ENCODE measurements at regions not wholly inside any gene's neighbourhood (a gene's known extent, or its start where the extent isn't known, plus 50 kb on each side); places are given as distances from the start of the nearest gene placed in this dataset.

DNA sequence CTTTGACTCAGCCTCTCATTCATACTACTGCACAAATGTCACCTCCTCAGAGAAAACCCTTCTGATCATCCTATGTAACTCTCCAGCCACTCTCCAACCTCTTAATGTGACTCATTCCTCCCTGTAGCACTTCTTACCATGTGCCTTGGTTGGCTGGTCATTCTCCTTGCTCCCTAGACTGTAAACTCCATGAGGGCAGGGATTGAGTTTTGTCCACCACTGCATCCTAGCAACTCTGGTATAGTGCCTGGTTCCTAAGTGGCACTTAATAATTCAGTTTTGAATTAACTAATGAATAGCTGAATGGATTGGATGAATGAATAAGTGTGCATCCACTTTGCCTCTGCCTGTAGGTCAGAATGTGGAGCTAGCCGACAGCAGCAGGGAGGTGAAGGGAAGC, 202.5 kb upstream of the HES1 start:
- Histone ChIP-seq H3K36me3 (ENCODE audit: low read depth) (no peaks in the 10 kb centered on the region), H3K4me3 (no peak overlapping the region), H3K4me1 (ENCODE audit: low read depth) (no peaks in the 10 kb centered on the region), H3K9me3 (no peaks in the 10 kb centered on the region)
- no peak for ATAC-seq
- TF ChIP-seq, protein P1, sequence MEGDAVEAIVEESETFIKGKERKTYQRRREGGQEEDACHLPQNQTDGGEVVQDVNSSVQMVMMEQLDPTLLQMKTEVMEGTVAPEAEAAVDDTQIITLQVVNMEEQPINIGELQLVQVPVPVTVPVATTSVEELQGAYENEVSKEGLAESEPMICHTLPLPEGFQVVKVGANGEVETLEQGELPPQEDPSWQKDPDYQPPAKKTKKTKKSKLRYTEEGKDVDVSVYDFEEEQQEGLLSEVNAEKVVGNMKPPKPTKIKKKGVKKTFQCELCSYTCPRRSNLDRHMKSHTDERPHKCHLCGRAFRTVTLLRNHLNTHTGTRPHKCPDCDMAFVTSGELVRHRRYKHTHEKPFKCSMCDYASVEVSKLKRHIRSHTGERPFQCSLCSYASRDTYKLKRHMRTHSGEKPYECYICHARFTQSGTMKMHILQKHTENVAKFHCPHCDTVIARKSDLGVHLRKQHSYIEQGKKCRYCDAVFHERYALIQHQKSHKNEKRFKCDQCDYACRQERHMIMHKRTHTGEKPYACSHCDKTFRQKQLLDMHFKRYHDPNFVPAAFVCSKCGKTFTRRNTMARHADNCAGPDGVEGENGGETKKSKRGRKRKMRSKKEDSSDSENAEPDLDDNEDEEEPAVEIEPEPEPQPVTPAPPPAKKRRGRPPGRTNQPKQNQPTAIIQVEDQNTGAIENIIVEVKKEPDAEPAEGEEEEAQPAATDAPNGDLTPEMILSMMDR (IDR thresholded peaks at IDR 0.05), result no peak
- intact Hi-C loops (cut with DNase I, micrococcal nuclease), result no loop called here
- DNase-seq, result no peak

DNA sequence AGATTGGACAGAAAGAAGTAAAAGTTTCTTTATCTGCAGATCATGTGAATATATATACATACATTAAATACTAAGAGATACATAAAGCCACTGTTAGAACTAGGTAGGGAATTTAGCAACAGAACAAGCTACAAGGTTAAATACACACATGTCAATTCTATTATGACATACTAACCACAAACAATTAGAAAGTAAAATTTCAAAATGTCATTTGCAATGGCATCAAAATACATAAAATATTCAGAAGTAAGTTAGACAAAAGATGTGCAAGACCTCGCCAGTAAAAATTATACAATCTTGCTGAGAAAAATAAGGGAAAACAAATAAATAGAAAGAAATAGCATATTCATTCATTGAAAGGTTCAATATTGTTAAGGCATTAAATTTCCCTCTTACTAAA, 200.0 kb upstream of the HES1 start:
- H3K4me1 ChIP-seq (ENCODE audit: low read depth), result no peaks in the 10 kb centered on the region
- intact Hi-C loops (cut with DNase I, micrococcal nuclease), result no loop called here
- no peaks in the 10 kb centered on the region for H3K36me3 ChIP-seq (ENCODE audit: low read depth)
- DNase-seq (no peak), ATAC-seq (no peak)
- H3K9me3 ChIP-seq, result no peaks in the 10 kb centered on the region
- TF ChIP-seq, protein P1 (IDR thresholded peaks at IDR 0.05), result no peak
- H3K4me3 ChIP-seq, result no peak overlapping the region

DNA sequence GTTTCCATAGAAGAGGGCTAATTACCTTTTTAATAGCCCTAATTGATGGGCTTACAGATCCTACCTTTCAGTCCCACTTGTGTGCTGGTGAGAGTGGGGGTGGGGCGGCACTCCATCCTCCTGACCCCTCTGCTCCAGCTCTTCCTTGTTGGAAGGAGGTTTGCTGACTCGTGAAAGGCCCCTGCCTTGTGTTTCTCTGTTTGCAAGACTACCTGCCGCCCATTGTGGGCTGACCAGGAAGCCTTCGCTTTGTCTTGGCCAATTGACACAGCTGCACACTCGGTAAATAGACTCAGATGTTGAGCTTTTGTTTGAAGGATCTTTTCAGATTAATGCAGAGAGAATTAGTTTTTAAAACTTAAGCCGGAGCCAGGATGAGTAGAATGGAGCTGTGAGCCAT, 197.3 kb upstream of the HES1 start:
- no peaks in the 10 kb centered on the region for H3K36me3 ChIP-seq (ENCODE audit: low read depth)
- intact Hi-C loops (cut with DNase I, micrococcal nuclease), result no loop called here
- no peaks in the 10 kb centered on the region for H3K4me1 ChIP-seq (ENCODE audit: low read depth)
- H3K9me3 ChIP-seq, result no peaks in the 10 kb centered on the region
- DNase-seq (no peak), ATAC-seq (no peak)
- TF ChIP-seq, protein P1 (IDR thresholded peaks at IDR 0.05), result no peak
- no peak overlapping the region for H3K4me3 ChIP-seq

DNA sequence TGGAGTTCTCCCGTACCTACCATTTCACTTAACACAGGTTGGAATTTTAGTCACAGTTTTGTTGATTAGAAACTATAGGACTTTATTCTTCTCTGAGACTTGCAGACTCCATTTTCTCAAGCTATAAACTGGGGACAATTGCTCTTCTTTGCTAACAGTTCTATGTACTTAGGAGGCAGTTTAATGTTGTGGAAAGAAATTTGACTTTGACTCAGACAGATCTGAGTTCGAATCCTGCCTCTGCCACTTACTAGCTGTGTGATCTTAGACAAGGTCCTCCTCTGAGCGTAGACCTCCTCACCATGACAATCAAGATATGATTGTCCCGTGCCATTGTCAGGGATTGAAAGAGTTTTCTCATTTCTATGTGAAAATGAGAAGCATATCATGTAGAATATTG, 196.4 kb upstream of the HES1 start:
- Histone ChIP-seq H3K36me3 (ENCODE audit: low read depth) (no peaks in the 10 kb centered on the region), H3K9me3 (no peaks in the 10 kb centered on the region), H3K4me3 (no peak overlapping the region), H3K4me1 (ENCODE audit: low read depth) (no peaks in the 10 kb centered on the region)
- ATAC-seq, result no peak
- no peak for DNase-seq
- intact Hi-C loops (cut with DNase I, micrococcal nuclease), result no loop called here
- TF ChIP-seq, protein P1 (IDR thresholded peaks at IDR 0.05), result no peak

DNA sequence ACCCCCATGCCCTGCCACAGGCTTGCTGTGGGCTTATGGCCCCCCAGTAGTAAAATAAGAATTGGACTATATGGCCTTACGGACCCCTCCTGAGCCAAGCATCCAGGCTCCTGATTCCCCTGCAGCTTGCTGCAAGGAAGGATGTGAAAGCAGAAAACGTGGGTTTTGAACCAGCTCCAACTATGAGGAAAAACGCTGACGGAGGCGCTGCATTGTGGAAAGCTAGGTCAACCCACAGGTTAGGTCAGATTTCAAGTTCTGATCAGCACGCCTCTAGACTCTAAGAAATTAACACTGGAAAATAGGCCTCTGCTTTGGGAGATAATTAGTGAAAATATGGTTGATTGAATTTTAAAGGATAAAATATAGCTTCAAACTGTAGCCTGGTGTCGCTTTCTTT, 195.4 kb upstream of the HES1 start:
- intact Hi-C loops (cut with DNase I, micrococcal nuclease), result loop anchor here in 1 of 2 donors (10.0 kb wide), 1 partner anchor 226 kb away; no protein-coding TSS in a partner anchor
- TF ChIP-seq, protein P1 (IDR thresholded peaks at IDR 0.05), result no peak
- DNase-seq, result no peak
- no peaks in the 10 kb centered on the region for H3K4me1 ChIP-seq (ENCODE audit: low read depth)
- ATAC-seq, result no peak
- H3K9me3 ChIP-seq, result no peaks in the 10 kb centered on the region
- H3K36me3 ChIP-seq (ENCODE audit: low read depth), result no peaks in the 10 kb centered on the region
- no peak overlapping the region for H3K4me3 ChIP-seq

DNA sequence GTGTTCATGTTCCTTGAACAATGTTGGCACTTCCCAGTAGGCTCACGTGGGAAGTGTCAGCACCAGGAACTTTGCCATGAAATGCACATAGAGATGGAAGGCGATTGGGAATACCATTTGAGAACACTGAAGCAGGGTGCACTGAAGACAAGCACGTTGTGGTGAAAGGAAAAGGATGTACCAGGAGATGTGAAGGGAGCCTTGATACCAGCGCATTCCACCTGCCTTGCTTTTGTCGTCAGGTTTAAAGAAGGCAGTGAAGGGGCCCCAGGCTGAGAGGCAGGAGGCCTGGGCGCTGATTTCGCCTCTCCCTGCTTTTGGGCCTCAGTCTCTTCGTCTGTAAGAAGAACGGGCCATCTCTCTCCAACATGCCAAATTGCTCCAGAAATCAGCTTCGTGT, 194.5 kb upstream of the HES1 start:
- Histone ChIP-seq H3K36me3 (ENCODE audit: low read depth) (no peaks in the 10 kb centered on the region), H3K4me3 (no peak overlapping the region), H3K4me1 (ENCODE audit: low read depth) (no peaks in the 10 kb centered on the region), H3K9me3 (no peaks in the 10 kb centered on the region)
- intact Hi-C loops (cut with DNase I, micrococcal nuclease), result loop anchor here in 1 of 2 donors (10.0 kb wide), 1 partner anchor 227 kb away; no protein-coding TSS in a partner anchor
- TF ChIP-seq, protein P1 (IDR thresholded peaks at IDR 0.05), result no peak
- DNase-seq (no peak), ATAC-seq (no peak)
